ENCODE measurements at regions not wholly inside any gene's neighbourhood (a gene's known extent, or its start where the extent isn't known, plus 50 kb on each side); places are given as distances from the start of the nearest gene placed in this dataset.

DNA sequence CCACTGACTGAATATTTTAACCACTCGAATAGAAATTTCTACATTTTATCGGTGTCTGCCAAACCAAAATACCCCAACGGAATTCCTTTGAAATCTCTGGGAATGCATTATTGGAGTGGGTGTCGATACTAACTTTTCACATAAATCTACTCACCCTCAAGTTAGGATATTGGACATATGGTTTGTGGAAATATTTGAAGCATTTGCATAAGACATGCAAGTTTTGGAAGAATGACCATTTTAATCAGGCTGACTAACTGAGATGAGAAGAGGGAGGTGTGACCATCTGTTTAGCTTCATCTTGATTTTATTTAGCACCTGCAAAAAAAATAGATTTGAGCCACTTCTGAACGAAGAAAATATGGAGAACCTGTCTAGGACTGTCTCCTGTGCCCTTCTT is 61.2 kb downstream of the KLF6 start:
- Mint-ChIP-seq H3K4me1 (ENCODE audit: low read depth) (peaks cover 5% of the 10 kb centered on the region), H3K27me3 (peaks cover 9% of the 10 kb centered on the region), H3K27ac (no peak overlapping the region), H3K9me3 (no peaks in the 10 kb centered on the region), H3K36me3 (ENCODE audit: low read depth) (no peaks in the 10 kb centered on the region), H3K4me3 (no peak overlapping the region)
- DNase-seq: no peak

DNA sequence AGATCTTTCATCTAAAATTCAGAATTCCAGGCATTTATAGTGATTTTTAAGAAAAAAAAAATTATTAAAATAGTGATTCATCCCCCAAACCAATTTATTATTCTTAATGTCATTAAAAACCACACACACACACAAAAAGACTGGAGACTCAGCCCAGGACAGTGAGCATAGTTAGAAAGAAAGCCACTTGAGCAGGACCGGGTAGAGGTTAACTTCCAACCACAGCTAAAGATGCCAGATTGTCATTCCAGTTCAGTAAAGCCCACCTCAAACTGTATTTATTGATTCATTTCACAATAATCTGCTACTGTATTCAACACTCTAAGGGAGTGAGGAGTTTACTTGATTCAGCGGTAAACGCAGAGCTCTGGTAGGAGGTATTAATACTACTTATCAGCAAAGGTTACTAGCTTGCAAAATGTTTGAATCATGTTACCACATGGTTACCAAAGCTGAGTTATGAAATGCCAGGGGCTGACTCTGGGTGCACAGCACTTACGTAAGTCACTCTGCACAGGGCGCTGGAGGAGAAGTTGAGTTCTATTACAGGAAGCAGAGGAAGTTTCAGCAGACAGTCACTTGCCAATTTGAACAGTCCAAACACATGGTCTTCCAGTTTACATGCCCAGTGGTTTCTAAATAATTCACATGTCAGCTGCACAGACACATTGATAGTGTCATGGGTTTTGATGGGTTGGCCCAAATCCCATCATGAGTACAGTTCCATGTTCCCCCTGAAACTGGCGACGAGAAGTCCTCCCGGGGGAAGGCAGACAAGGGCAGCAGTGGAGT is 64.6 kb downstream of the KLF6 start:
- Mint-ChIP-seq H3K9me3 (no peaks in the 10 kb centered on the region), H3K36me3 (ENCODE audit: low read depth) (no peaks in the 10 kb centered on the region), H3K27ac (no peak overlapping the region), H3K27me3 (peaks cover 4% of the 10 kb centered on the region), H3K4me1 (ENCODE audit: low read depth) (peaks cover 5% of the 10 kb centered on the region), H3K4me3 (no peak overlapping the region)
- DNase-seq: no peak

DNA sequence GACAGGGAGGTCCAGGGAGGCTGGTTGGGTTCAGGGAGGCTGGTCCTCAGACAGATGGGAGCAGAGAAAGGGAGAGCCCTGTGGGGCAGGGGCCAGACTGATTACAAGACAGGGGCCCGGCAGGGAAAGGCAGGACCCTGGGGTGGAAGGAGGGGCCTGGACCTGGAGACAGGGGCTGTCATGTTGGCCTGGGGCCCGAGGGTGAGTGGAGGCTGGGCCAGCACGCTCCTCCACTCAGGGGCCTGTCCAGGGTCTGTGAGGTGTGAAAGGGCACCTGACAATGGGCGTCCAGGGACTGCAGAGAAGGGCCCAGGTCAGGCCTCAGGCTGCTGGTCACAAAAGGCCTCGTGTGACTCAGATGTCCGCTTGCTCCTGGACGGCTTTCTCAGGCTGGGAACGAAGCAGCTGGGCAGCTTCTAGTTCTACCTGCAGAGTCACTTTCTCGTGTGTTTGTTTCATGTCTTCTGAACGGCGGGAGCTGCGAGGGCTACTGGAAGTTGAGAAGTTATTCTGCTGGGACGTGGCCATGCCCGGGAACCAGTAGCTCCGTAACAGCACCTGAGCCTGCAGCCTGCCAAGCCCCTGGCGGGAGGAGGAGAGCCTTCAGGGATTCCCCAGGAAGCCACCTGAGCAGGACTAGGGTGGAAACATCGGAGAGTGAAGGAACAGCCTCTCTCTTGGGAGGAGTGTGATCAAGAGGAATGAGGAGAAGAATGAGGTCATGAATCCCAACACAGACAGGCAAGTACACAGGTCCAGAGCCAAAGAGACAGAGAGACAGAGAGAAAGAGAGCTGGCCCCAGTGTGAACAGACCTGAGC is 65.8 kb downstream of the KLF6 start:
- H3K27me3 Mint-ChIP-seq: peaks cover 4% of the 10 kb centered on the region
- no peak overlapping the region for H3K4me3 Mint-ChIP-seq
- H3K9me3 Mint-ChIP-seq: no peaks in the 10 kb centered on the region
- H3K4me1 Mint-ChIP-seq (ENCODE audit: low read depth): peaks cover 8% of the 10 kb centered on the region
- H3K36me3 Mint-ChIP-seq (ENCODE audit: low read depth): no peaks in the 10 kb centered on the region
- DNase-seq: no peak
- no peak overlapping the region for H3K27ac Mint-ChIP-seq

DNA sequence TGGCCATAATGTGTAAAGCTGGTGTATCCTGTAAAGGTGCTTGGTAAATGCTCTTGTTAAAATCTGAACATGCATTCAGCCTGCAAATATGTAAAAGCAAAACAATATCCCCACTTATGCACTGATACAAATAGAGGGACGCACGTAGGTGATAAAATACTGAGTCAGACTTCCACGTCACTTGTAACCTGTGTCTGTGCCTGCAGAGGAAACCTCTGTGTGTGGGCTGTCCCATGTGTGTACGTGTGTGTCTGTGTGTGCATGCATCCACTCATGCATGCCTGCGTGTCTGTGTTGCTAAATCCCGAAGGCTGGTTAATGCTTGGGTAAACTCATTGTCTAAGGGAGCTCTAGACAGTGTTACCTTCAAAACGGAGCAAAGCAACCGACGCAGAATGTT is 68.9 kb downstream of the KLF6 start:
- H3K27me3 Mint-ChIP-seq: peaks cover 4% of the 10 kb centered on the region
- no peak overlapping the region for H3K27ac Mint-ChIP-seq
- no peak for DNase-seq
- H3K4me1 Mint-ChIP-seq (ENCODE audit: low read depth): peaks cover 8% of the 10 kb centered on the region
- H3K9me3 Mint-ChIP-seq: peaks cover 9% of the 10 kb centered on the region
- no peaks in the 10 kb centered on the region for H3K36me3 Mint-ChIP-seq (ENCODE audit: low read depth)
- no peak overlapping the region for H3K4me3 Mint-ChIP-seq

DNA sequence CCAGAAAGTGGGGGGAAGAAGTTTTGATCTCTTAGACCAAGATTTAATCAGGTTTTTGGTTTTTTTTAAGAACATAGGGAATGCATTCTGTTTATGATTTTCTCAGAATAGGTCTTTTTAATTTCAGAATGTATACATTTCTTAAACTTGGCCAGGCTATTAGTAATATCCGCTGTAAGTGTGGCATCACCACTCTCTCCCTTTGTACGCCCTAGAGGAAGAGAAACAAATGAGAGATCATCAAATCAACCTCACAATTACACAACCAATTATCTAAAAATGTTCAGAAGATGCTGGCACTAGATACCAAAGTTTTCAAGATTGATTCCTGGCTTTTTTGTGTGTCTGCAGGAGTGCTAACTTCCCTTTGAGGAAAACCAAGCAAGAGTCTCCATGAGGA is 70.0 kb downstream of the KLF6 start:
- peaks cover 4% of the 10 kb centered on the region for H3K4me1 Mint-ChIP-seq (ENCODE audit: low read depth)
- no peak overlapping the region for H3K27ac Mint-ChIP-seq
- no peak overlapping the region for H3K4me3 Mint-ChIP-seq
- no peaks in the 10 kb centered on the region for H3K36me3 Mint-ChIP-seq (ENCODE audit: low read depth)
- peaks cover 4% of the 10 kb centered on the region for H3K27me3 Mint-ChIP-seq
- no peak for DNase-seq
- peaks cover 12% of the 10 kb centered on the region for H3K9me3 Mint-ChIP-seq

DNA sequence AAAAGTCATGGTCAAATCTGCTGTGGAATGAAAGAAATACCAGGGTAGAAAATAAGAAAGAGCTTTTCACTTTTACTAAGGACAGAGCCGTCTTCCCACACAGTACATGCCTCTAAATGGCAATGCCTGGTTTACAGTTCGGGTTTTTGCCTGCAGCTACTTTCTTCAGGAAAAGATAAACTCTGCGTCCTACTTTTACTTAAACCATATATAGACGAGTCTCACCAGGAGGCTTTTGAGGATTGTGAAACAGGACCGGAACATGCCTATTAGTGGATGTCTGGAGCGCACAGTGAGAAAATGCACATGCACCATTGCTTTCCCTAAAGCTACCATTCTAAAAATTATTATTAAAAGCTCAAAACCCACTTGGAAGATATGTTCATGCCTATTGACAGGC is 70.5 kb downstream of the KLF6 start:
- no peak for DNase-seq
- Mint-ChIP-seq H3K27me3 (peaks cover 4% of the 10 kb centered on the region), H3K4me1 (ENCODE audit: low read depth) (peaks cover 4% of the 10 kb centered on the region), H3K4me3 (no peak overlapping the region), H3K27ac (no peak overlapping the region), H3K36me3 (ENCODE audit: low read depth) (no peaks in the 10 kb centered on the region), H3K9me3 (peaks cover 12% of the 10 kb centered on the region)

DNA sequence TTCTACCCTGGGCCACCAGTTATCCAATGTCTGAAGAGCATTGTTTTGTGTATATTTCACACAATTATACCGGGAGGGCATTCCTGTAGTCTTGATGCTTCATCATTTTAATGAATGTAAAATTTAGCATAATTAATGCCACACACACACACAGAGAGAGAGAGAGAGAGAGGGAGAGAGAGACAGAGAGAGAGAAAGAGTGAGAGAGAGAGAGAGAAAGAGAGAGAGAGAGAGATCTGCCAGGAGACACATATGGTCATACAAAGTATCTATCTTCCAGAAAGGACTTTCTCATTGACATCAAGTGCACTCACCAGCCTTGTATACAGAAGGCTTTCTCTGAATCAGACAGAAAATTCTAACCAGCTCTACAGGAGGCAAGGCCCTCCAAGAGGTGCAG is 72.3 kb downstream of the KLF6 start:
- Mint-ChIP-seq H3K4me3 (no peak overlapping the region), H3K36me3 (ENCODE audit: low read depth) (no peaks in the 10 kb centered on the region), H3K27ac (no peak overlapping the region), H3K27me3 (peaks cover 4% of the 10 kb centered on the region), H3K4me1 (ENCODE audit: low read depth) (peaks cover 5% of the 10 kb centered on the region), H3K9me3 (peaks cover 12% of the 10 kb centered on the region)
- no peak for DNase-seq

DNA sequence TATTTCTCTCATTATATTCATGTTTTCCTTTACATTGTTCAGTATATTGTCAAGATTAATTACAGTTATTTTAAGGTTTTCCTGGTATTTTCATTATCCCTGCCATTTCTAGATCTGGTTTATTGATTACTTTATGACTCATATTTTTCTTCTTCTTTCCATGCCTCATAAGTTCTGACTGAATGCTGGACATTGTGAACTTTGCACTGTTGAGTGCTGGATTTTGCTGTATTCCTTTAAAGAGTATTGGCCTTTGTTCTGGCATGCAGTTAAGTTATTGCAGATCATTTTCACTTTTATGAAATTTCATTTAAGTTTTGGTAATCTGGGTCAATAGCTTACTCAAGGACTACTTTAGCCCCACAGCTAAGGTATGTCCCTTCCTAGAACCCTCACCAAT is 73.1 kb downstream of the KLF6 start:
- no peak for DNase-seq
- H3K27me3 Mint-ChIP-seq: peaks cover 4% of the 10 kb centered on the region
- H3K4me3 Mint-ChIP-seq: no peak overlapping the region
- H3K4me1 Mint-ChIP-seq (ENCODE audit: low read depth): peaks cover 5% of the 10 kb centered on the region
- H3K9me3 Mint-ChIP-seq: peaks cover 12% of the 10 kb centered on the region
- no peak overlapping the region for H3K27ac Mint-ChIP-seq
- H3K36me3 Mint-ChIP-seq (ENCODE audit: low read depth): no peaks in the 10 kb centered on the region

DNA sequence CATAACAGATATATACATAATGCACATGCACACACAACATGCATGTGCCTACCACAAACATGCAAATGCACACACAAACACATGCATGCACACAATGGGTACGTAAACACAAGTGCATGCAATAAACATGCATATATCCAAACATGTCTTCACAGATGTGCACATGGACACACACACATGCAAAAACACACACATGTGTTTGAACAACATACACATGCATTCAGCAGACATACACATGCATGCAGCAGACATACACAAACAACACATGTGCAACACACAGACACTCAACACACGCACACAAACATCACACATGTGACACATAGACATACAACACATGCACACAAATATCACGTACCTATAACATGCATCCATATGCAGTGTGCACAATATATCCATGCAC is 74.2 kb downstream of the KLF6 start:
- H3K27me3 Mint-ChIP-seq: no peaks in the 10 kb centered on the region
- no peaks in the 10 kb centered on the region for H3K36me3 Mint-ChIP-seq (ENCODE audit: low read depth)
- peaks cover 12% of the 10 kb centered on the region for H3K9me3 Mint-ChIP-seq
- peaks cover 5% of the 10 kb centered on the region for H3K4me1 Mint-ChIP-seq (ENCODE audit: low read depth)
- H3K4me3 Mint-ChIP-seq: no peak overlapping the region
- no peak overlapping the region for H3K27ac Mint-ChIP-seq
- no peak for DNase-seq

DNA sequence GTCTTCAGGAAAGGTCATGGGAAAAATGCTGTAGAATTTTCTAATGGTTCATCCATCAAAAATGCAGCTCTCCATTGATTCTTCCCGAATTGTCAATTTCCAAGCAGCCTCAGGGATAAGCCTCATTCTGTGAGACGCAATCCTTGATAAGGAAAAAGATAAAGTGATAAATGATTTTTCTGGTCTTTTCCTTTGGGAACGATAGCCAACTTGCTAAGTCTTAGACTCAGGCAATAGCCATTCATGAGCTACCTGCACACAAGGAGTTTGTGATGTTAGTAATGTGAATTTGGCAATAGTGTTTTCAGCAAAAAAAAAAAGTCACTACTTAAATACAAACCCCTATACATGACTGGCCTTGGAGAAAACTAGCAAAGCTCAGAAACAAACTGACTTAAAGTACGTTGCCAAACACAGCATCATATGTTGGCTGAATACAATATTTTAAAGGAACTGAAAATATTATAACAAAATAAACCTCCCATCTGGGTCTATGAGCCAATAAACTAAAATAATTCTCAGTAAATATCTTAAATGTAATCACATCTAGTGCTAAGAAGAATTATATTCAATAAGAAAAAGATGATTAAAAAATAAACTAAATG is 75.5 kb downstream of the KLF6 start:
- no peak overlapping the region for H3K4me3 Mint-ChIP-seq
- no peaks in the 10 kb centered on the region for H3K27me3 Mint-ChIP-seq
- H3K9me3 Mint-ChIP-seq: peaks cover 12% of the 10 kb centered on the region
- no peak for DNase-seq
- H3K27ac Mint-ChIP-seq: no peak overlapping the region
- peaks cover 1% of the 10 kb centered on the region for H3K4me1 Mint-ChIP-seq (ENCODE audit: low read depth)
- H3K36me3 Mint-ChIP-seq (ENCODE audit: low read depth): no peaks in the 10 kb centered on the region

DNA sequence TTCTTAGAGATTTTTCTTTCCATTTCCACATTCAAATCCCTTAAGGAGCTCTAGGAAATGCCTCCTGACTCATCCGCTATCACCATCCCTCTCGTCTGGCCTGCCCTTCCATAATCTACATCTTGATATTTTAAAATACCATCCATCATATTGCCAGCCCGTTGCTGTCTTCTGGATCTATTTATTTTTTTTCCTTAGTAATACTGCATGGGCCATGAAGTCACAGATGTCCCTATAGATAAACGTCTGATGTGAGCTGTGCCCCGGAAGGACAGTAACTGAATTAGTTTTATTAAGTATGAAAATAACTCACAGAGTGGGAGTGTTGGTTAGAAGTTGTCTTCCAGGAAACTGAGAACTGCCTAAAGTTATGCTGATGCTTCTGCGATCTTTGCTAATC is 76.2 kb downstream of the KLF6 start:
- H3K9me3 Mint-ChIP-seq: peaks cover 12% of the 10 kb centered on the region
- H3K27me3 Mint-ChIP-seq: no peaks in the 10 kb centered on the region
- no peak for DNase-seq
- peaks cover 1% of the 10 kb centered on the region for H3K4me1 Mint-ChIP-seq (ENCODE audit: low read depth)
- no peaks in the 10 kb centered on the region for H3K36me3 Mint-ChIP-seq (ENCODE audit: low read depth)
- no peak overlapping the region for H3K4me3 Mint-ChIP-seq
- no peak overlapping the region for H3K27ac Mint-ChIP-seq

DNA sequence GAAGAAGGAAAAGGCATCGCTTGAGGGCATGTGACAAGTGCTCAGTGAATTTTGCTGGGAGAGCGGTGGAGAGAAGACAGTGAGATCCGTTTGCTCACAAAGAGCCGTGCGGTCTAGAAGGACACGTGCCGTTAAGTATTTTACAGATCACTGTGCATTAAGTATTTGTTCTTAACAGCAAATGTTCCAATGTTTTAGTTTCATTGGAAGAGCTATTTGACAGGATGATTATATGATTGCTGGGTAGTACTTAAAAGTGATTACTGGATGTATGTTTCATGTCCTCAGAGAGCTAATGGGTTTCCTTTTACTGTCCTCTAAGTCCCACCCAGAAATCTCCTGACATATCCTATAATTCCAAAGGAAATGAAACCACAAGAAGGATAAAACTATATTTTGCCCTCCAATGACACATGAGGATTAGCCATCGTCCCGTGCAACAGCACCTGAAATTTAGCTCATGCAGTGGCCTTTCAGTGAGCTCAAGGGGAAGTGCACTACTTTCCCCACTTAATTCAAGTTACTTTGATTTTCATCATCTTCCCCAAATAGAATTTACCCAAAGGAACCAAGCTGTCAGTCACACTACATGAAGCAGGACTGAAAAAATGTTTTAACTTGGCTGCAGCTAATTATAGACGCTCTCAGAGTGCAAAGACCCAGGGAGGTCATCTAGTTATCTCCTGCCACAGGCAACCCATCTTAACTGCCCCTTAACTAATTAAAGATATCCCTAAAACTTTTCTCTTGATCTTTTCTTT is 80.3 kb downstream of the KLF6 start:
- Mint-ChIP-seq H3K9me3 (no peaks in the 10 kb centered on the region), H3K4me3 (no peak overlapping the region), H3K27ac (no peak overlapping the region), H3K4me1 (ENCODE audit: low read depth) (peaks cover 1% of the 10 kb centered on the region), H3K36me3 (ENCODE audit: low read depth) (no peaks in the 10 kb centered on the region), H3K27me3 (peaks cover 9% of the 10 kb centered on the region)
- no peak for DNase-seq

DNA sequence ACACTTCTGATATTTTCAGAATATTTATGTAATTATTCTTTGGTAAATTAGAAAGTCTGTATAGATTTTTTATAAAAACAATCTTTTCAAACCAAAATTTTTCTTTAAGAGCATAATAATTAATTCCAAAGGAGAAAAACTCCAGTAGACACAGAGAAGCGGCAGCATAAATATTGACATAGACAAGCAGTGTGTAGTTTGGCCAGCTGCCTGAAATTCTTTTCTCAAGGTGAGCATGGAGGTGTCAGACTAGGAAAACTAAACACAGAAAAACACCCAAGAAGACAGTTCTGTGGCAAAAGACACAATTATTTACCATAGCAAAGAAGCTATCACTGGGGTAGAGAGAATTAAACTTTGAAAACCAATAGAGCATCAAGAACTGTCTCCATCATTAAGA is 82.4 kb downstream of the KLF6 start:
- no peak for DNase-seq
- Mint-ChIP-seq H3K27ac (no peak overlapping the region), H3K9me3 (no peaks in the 10 kb centered on the region), H3K4me1 (ENCODE audit: low read depth) (no peaks in the 10 kb centered on the region), H3K27me3 (peaks cover 11% of the 10 kb centered on the region), H3K36me3 (ENCODE audit: low read depth) (no peaks in the 10 kb centered on the region), H3K4me3 (no peak overlapping the region)

DNA sequence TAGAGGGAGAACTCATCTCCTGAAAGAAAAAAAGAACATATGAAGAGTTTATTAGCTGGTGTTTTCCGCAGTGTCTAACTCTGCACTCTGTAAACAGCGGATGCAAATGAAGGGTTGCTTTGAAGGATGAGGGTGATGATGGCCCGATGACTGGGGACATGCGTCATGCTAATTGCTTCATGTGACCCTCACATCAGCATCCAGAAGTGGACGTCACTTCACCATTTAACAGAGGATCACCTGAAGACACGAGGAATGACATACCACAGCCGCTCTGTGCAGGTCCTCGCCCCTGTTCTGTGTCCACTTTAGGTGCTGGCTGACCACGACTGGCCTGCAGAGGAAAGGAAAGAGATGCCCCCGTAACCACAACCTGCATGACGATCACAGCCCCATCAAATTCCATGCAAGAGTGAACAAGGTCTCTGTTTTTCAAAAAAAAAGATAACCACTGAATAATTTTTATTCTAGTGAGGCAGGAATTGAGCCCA is 82.9 kb downstream of the KLF6 start:
- Mint-ChIP-seq H3K4me3 (no peak overlapping the region), H3K9me3 (no peaks in the 10 kb centered on the region), H3K27me3 (peaks cover 16% of the 10 kb centered on the region), H3K27ac (no peak overlapping the region), H3K36me3 (ENCODE audit: low read depth) (no peaks in the 10 kb centered on the region), H3K4me1 (ENCODE audit: low read depth) (no peaks in the 10 kb centered on the region)
- DNase-seq: no peak

All from activated T-cell treated with anti-CD3 and anti-CD28 coated beads, Interleukin-2, amount 50 U/mL, for 24 hours (primary cell).